GM23248 (cell line): ENCODE measurements at regions not wholly inside any gene's neighbourhood (a gene's known extent, or its start where the extent isn't known, plus 50 kb on each side); places are given as distances from the start of the nearest gene placed in this dataset.

Source experiments
- DNase-seq: peaks from one replicate; pipeline ENCODE4 v3.0.0-alpha.2; 2015
- H2AFZ ChIP-seq: fragments of 200-600 bp; sonication (generic); 2 replicates; pipeline ENCODE4 v1.6.1; 2016; ENCODE audit warnings: antibody characterized with exemption
- H3F3A ChIP-seq: fragments of 200-600 bp; sonication (generic); 2 replicates; pipeline ENCODE4 v1.6.1; 2016; ENCODE audit warnings: mild to moderate bottlenecking, antibody characterized with exemption, mixed run types; ENCODE audit not compliant: insufficient read depth
- H3K27ac ChIP-seq: fragments of 200-600 bp; sonication (generic); 2 replicates; pipeline ENCODE4 v1.5.1; 2016; ENCODE audit warnings: mild to moderate bottlenecking
- H3K27me3 ChIP-seq: fragments of 200-600 bp; sonication (generic); replicated peaks from 2 replicates; pipeline ENCODE4 v1.6.1; 2016; ENCODE audit warnings: mild to moderate bottlenecking; ENCODE audit not compliant: insufficient read depth
- H3K36me3 ChIP-seq: fragments of 200-600 bp; sonication (generic); 2 replicates; pipeline ENCODE4 v1.6.1; 2016; ENCODE audit warnings: low read depth, mild to moderate bottlenecking
- H3K4me1 ChIP-seq: fragments of 200-600 bp; sonication (generic); 2 replicates; pipeline ENCODE4 v1.6.1; 2016; ENCODE audit warnings: mild to moderate bottlenecking; ENCODE audit not compliant: insufficient read depth
- H3K4me2 ChIP-seq: fragments of 200-600 bp; sonication (generic); one replicate; pipeline ENCODE4 v1.6.1; 2016; ENCODE audit warnings: mild to moderate bottlenecking; ENCODE audit not compliant: unreplicated experiment
- H3K4me3 ChIP-seq: fragments of 200-600 bp; sonication (generic); 2 replicates; pipeline ENCODE4 v1.5.1; 2016; ENCODE audit warnings: mild to moderate bottlenecking
- H3K79me2 ChIP-seq: fragments of 200-600 bp; sonication (generic); 2 replicates; pipeline ENCODE4 v1.6.1; 2016; ENCODE audit warnings: mild to moderate bottlenecking; ENCODE audit not compliant: insufficient read depth
- H3K9ac ChIP-seq: fragments of 200-600 bp; sonication (generic); 2 replicates; pipeline ENCODE4 v1.6.1; 2016; ENCODE audit warnings: mild to moderate bottlenecking
- H3K9me2 ChIP-seq: fragments of 200-600 bp; sonication (generic); 2 replicates; pipeline ENCODE4 v1.6.1; 2016; ENCODE audit warnings: mixed run types, mild to moderate bottlenecking, moderate library complexity; ENCODE audit not compliant: insufficient read depth
- H3K9me3 ChIP-seq: fragments of 200-600 bp; sonication (generic); one replicate; pipeline ENCODE4 v1.6.1; 2017; ENCODE audit warnings: low read depth
- H4K20me1 ChIP-seq: fragments of 200-600 bp; sonication (generic); 2 replicates; pipeline ENCODE4 v1.6.0; 2016; ENCODE audit not compliant: insufficient read depth
- EZH2 ChIP-seq: fragments of 200-600 bp; sonication (generic); IDR thresholded peaks from 2 replicates; pipeline ENCODE4 v1.6.1; 2018; ENCODE audit warnings: antibody characterized with exemption, mild to moderate bottlenecking; ENCODE audit not compliant: insufficient read depth, poor library complexity, severe bottlenecking
- EZH2phosphoT487 ChIP-seq: fragments of 200-600 bp; sonication (generic); IDR thresholded peaks from 2 replicates; pipeline ENCODE4 v1.6.1; 2018; ENCODE audit warnings: antibody characterized with exemption, moderate library complexity, mild to moderate bottlenecking, low read depth; ENCODE audit not compliant: insufficient read depth
- WGBS, 2 experiments: methylation state at CpG; one replicate each; pipeline ENCODE4 v1.1.6; 2015 to 2017; ENCODE audit warnings: low lambda C conversion rate in 2 of 2, low coverage in 1 of 2; ENCODE audit errors: missing lambda C conversion rate in 2 of 2; 5-methylcytosine and 5-hydroxymethylcytosine counted together
- in situ Hi-C: fragments of 300-500 bp; cut with MboI; formaldehyde crosslinking; loops from 2 replicates; pipeline ENCODE4 v1.15.0; 2020

GRCh38 chr18:61039251-61039650 is 294.0 kb upstream of the CDH20 start:
- Histone ChIP-seq H3K4me3 (no peak overlapping the region), H3K9ac (no peak overlapping the region), H3K79me2 (no peaks in the 10 kb centered on the region), H4K20me1 (no peaks in the 10 kb centered on the region), H3K4me2 (no peak overlapping the region), H2AFZ (no peak overlapping the region), H3K4me1 (no peaks in the 10 kb centered on the region), H3K27me3 (no peaks in the 10 kb centered on the region), H3K9me2 (no peaks in the 10 kb centered on the region), H3K36me3 (no peaks in the 10 kb centered on the region), H3K27ac (no peak overlapping the region), H3K9me3 (no peaks in the 10 kb centered on the region), H3F3A (no peaks in the 10 kb centered on the region)
- in situ Hi-C loops: no loop called here
- 41 to 42% methylated on average over 3 of the region's 3 CpGs for WGBS, 2 experiments
- no peak for DNase-seq
- TF ChIP-seq EZH2phosphoT487: no peak
- no peak for TF ChIP-seq EZH2

- Histone ChIP-seq H3F3A (no peaks in the 10 kb centered on the region), H3K27ac (no peak overlapping the region), H4K20me1 (no peaks in the 10 kb centered on the region), H3K4me3 (no peak overlapping the region), H3K79me2 (no peaks in the 10 kb centered on the region), H3K27me3 (no peaks in the 10 kb centered on the region), H3K9me2 (no peaks in the 10 kb centered on the region), H2AFZ (no peak overlapping the region), H3K9ac (no peak overlapping the region), H3K36me3 (no peaks in the 10 kb centered on the region), H3K4me1 (no peaks in the 10 kb centered on the region), H3K4me2 (no peak overlapping the region), H3K9me3 (no peaks in the 10 kb centered on the region)
- 9 to 22% methylated on average over 5 of the region's 5 CpGs for WGBS, 2 experiments
- in situ Hi-C loops: no loop called here
- DNase-seq: no peak
- no peak for TF ChIP-seq EZH2
- no peak for TF ChIP-seq EZH2phosphoT487
Observed at GRCh38 chr18:61047794-61048193, 285.4 kb upstream of the CDH20 start.

GRCh38 chr18:61057443-61057842 is 275.8 kb upstream of the CDH20 start:
- Histone ChIP-seq H4K20me1 (no peaks in the 10 kb centered on the region), H3K4me3 (no peak overlapping the region), H3K4me1 (no peaks in the 10 kb centered on the region), H3K9ac (no peak overlapping the region), H3K36me3 (no peaks in the 10 kb centered on the region), H3K9me3 (no peaks in the 10 kb centered on the region), H3K4me2 (no peak overlapping the region), H3K27ac (no peak overlapping the region), H3K9me2 (no peaks in the 10 kb centered on the region), H3K27me3 (no peaks in the 10 kb centered on the region), H3K79me2 (no peaks in the 10 kb centered on the region), H3F3A (no peaks in the 10 kb centered on the region), H2AFZ (no peak overlapping the region)
- WGBS, 2 experiments: 45 to 50% methylated on average over 2 of the region's 2 CpGs
- in situ Hi-C loops: no loop called here
- no peak for DNase-seq
- no peak for TF ChIP-seq EZH2
- no peak for TF ChIP-seq EZH2phosphoT487

- H3K4me3 ChIP-seq: no peak overlapping the region
Observed at GRCh38 chr18:61062258-61062657, 271.0 kb upstream of the CDH20 start.

GRCh38 chr18:61064911-61065310 is 268.3 kb upstream of the CDH20 start:
- in situ Hi-C loops: no loop called here
- Histone ChIP-seq H3K27me3 (no peaks in the 10 kb centered on the region), H3K9ac (no peak overlapping the region), H3K9me2 (no peaks in the 10 kb centered on the region), H2AFZ (no peak overlapping the region), H3K9me3 (no peaks in the 10 kb centered on the region), H3K4me3 (no peak overlapping the region), H3K27ac (no peak overlapping the region), H3K36me3 (no peaks in the 10 kb centered on the region), H3K4me1 (no peaks in the 10 kb centered on the region), H4K20me1 (no peaks in the 10 kb centered on the region), H3F3A (no peaks in the 10 kb centered on the region), H3K4me2 (no peak overlapping the region), H3K79me2 (no peaks in the 10 kb centered on the region)
- TF ChIP-seq EZH2 (no peak), EZH2phosphoT487 (no peak)
- DNase-seq: no peak

More at GRCh38 chr18:61062258-61062657, 271.0 kb upstream of the CDH20 start:
- Histone ChIP-seq H3K27me3 (no peaks in the 10 kb centered on the region), H4K20me1 (no peaks in the 10 kb centered on the region), H3K9ac (no peak overlapping the region), H3K27ac (no peak overlapping the region), H3K36me3 (no peaks in the 10 kb centered on the region), H3F3A (no peaks in the 10 kb centered on the region), H2AFZ (no peak overlapping the region), H3K9me3 (no peaks in the 10 kb centered on the region), H3K79me2 (no peaks in the 10 kb centered on the region), H3K9me2 (no peaks in the 10 kb centered on the region), H3K4me1 (no peaks in the 10 kb centered on the region), H3K4me2 (no peak overlapping the region)
- TF ChIP-seq EZH2: no peak
- no peak for TF ChIP-seq EZH2phosphoT487
- 32 to 33% methylated on average over 2 of the region's 2 CpGs for WGBS, 2 experiments
- DNase-seq: no peak
- in situ Hi-C loops: no loop called here
